Fibroblast of pulmonary artery (primary cell): ENCODE measurements at regions not wholly inside any gene's neighbourhood (a gene's known extent, or its start where the extent isn't known, plus 50 kb on each side); places are given as distances from the start of the nearest gene placed in this dataset.

Experiments
- DNase-seq: peaks from one replicate; pipeline ENCODE4 v3.0.0-alpha.2; 2010; ENCODE audit warnings: low read depth
- H3K4me3 ChIP-seq: replicated peaks from 2 replicates; pipeline ENCODE4 v1.5.1; 2011; ENCODE audit warnings: low read depth, mild to moderate bottlenecking, control low read depth, low read length, moderate library complexity
- CTCF ChIP-seq: IDR thresholded peaks from 2 replicates; pipeline ENCODE4 v1.5.1; 2011; ENCODE audit warnings: mild to moderate bottlenecking, control low read depth, low read length, inconsistent platforms; ENCODE audit errors: missing control alignments

GRCh38 chr4:116734178-116734577, 351.2 kb downstream of the TRAM1L1 start:
- TF ChIP-seq CTCF, result no peak
- no peak overlapping the region for H3K4me3 ChIP-seq
- no peak for DNase-seq

GRCh38 chr4:116733370-116733769, 352.0 kb downstream of the TRAM1L1 start:
- no peak for TF ChIP-seq CTCF
- no peak for DNase-seq
- H3K4me3 ChIP-seq, result no peak overlapping the region

- no peak overlapping the region for H3K4me3 ChIP-seq
- no peak for DNase-seq
- no peak for TF ChIP-seq CTCF
Measured at GRCh38 chr4:116726523-116726922, 358.9 kb downstream of the TRAM1L1 start.

GRCh38 chr4:116724249-116724648, 361.1 kb downstream of the TRAM1L1 start:
- no peak for DNase-seq
- no peak overlapping the region for H3K4me3 ChIP-seq
- no peak for TF ChIP-seq CTCF

- no peak overlapping the region for H3K4me3 ChIP-seq
- no peak for TF ChIP-seq CTCF
- DNase-seq, result no peak
Measured at GRCh38 chr4:116705466-116705865, 379.9 kb downstream of the TRAM1L1 start.

- no peak overlapping the region for H3K4me3 ChIP-seq
- DNase-seq, result no peak
- no peak for TF ChIP-seq CTCF
Measured at GRCh38 chr4:116702949-116703348, 382.4 kb downstream of the TRAM1L1 start.

GRCh38 chr4:116688536-116688935, 396.8 kb downstream of the TRAM1L1 start:
- no peak for DNase-seq
- H3K4me3 ChIP-seq, result no peak overlapping the region
- no peak for TF ChIP-seq CTCF
